ENCODE measurements at regions not wholly inside any gene's neighbourhood (a gene's known extent, or its start where the extent isn't known, plus 50 kb on each side); places are given as distances from the start of the nearest gene placed in this dataset.

- no peak for DNase-seq (ENCODE audit: low spot score)
- intact Hi-C loops (cut with DNase I) = no loop called here
Measured at GRCh38 chr17:34527908-34528470, 51.4 kb upstream of the TMEM132E start.

DNA sequence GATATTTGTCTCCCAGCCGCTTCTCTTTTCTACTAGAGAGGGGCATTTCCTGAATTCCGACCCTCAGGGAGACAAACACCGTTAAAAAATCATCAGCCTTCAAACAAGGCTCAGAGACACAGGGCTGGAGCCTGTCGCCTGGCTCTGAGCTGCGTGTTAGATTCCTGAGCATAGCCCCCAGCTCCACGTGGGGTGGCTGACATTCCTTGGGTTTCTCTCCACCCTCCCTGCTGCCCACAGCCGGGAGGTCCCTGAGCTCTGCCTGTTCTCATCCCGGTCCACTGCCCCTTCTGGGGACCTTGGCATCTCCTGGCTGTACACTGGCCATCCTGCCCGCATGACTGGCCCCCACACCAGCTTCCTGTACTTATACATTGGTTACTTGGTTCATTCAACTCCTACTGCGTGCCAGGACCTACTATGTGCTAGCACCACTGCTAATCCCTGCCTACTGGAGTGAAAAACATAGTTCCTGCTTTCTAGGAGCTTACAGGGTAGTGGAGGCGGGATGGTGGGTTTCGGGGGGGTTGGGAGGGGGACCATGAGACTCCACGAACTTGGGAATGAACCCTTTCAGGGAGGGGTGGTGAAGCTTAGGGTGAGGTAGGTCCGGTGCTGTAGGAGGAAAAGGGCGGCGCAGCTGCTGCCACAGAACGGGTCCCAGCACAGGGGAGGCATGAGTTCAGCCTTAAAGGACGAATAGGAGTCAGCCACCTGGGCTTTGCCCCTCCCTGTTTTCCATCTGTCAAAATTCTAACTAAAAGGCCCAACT lies 52.1 kb upstream of the TMEM132E start:
- intact Hi-C loops (cut with DNase I) = no loop called here
- DNase-seq (ENCODE audit: low spot score) = no peak

- no peak for DNase-seq (ENCODE audit: low spot score)
- intact Hi-C loops (cut with DNase I) = no loop called here
Measured at GRCh38 chr17:34525651-34526050, 53.7 kb upstream of the TMEM132E start.

DNA sequence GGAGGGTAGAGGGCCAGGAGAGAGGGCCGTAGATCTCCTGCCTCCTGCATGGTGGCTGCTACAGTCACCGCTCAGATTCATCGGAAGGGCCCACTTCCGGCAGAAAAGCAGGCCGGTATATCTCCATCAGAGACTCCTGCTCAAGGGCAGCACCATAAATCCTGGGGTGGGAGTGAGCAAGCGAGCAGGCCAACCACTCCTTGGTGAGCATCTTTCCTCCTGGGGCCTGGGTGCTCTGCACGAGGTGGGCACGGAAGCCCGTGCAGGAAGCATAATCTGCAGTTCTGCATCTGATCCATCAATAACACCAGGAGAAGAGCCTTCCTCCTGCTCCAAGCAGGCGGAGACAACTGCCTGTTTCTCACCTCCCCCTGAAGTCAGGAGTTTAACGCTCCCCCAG lies 57.4 kb upstream of the TMEM132E start:
- intact Hi-C loops (cut with DNase I) = no loop called here
- no peak for DNase-seq (ENCODE audit: low spot score)

GRCh38 chr17:34519282-34519681 lies 60.1 kb upstream of the TMEM132E start:
- intact Hi-C loops (cut with DNase I) = loop anchor here (5.0 kb wide), 1 partner anchor 92 kb away; no protein-coding TSS in a partner anchor
- DNase-seq (ENCODE audit: low spot score) = no peak

DNA sequence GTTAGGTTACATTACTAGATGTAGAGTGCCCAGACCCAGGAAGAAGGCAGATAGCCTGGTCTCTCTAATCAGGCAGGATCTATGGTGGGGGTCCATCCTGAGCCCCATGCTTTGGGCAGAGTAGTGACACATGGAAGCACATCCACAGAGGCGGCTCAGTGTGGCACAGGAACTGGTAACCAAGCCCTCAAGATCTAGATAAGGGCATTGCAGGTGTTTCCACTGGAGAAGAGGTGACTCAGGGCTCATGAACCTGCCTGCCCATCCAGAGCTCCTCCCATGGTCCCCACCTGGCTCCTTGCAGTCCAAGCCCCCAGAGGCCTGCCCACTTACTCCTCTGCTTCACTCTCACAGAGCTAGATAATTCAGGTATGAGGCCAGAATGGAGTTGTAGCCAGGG lies 62.0 kb upstream of the TMEM132E start:
- DNase-seq (ENCODE audit: low spot score) = no peak
- intact Hi-C loops (cut with DNase I) = loop anchor here (5.0 kb wide), 1 partner anchor 90 kb away; no protein-coding TSS in a partner anchor

- intact Hi-C loops (cut with DNase I) = no loop called here
- no peak for DNase-seq (ENCODE audit: low spot score)
Measured at GRCh38 chr17:34511931-34512330, 67.5 kb upstream of the TMEM132E start.

DNA sequence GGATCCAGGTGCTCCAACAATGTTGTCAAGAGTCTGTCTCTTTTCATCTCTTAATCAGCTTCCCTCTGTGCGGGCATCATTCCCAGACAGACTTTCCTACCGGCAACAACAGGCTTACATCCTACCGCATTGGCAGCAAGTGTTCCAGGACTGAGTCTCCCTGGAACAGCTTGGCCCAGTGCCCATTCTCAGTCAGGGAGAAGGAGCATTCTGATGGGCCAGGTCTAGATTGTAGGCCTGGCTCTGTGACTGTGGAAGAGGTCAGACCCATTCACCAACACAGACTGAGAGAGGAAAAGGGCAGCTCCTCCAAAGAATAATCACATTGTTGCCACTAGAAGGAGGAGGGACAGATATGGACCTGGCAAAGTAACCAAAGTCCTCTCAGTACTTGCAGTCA lies 68.1 kb upstream of the TMEM132E start:
- intact Hi-C loops (cut with DNase I) = no loop called here
- DNase-seq (ENCODE audit: low spot score) = no peak

DNA sequence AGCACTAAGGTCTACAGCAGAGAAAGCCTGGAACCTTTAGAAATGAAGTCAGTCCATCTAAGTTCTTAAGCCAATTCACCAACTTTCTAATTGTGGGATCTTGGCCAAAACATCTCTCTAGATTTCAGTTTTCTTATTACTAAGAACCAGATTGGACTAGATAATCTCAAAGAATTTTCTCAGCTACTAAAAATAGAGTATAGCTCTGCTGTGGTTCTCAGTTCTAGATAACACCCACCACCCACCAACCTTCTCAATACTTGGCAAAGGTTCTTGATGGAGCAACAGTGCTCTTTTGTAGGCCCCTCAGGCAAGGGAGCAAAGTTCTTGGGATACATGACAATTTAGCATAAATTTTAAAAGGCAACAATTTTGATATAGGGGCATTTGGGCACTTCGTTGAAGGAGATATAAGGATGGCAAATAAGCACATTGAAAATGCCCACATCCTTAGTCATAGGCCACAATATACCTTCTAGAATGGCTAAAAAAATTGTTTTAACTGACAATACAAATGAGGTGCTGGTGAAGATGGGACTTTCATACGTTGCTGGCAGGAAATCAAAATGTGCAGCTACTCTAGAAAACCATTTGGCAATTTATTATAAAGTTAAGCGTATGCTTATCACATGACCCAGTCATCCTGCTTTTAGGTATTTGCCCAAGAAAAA lies 74.4 kb upstream of the TMEM132E start:
- no peak for DNase-seq (ENCODE audit: low spot score)
- intact Hi-C loops (cut with DNase I) = no loop called here

DNA sequence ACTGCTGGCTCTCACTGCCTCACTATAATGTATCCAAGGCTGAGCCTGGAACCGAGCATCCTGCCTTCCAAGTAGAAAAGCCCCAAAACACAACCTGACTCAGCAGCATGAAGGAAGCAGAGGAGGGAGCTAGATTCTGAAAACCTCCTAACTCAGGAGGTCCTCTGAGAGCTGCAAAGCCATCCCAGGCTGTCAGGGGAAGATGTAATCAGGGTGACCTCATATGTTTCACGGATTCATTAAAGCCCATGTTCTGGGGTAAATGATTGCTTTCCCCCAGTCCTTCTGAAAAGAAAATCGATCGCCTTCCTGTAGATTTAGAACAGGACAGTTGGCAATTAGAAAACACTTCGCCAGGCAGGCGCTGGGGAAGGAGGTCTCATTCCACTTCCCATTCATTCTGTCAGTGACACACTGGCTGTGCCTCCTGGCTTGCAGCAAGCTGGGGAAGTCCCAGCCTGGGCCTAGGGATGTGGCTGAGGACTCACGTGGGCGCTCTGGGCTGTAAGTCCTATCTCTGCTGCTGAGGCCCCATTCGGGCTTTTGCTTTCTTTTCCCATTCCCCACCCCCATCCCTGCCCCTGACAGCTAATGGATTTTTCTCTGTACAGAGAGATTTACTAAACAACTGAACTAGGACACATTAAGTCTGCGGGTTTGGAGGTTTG lies 75.7 kb upstream of the TMEM132E start:
- intact Hi-C loops (cut with DNase I) = no loop called here
- DNase-seq (ENCODE audit: low spot score) = peak; percentile 83

GRCh38 chr17:34502426-34502825 lies 77.0 kb upstream of the TMEM132E start:
- peak; percentile 44 for DNase-seq (ENCODE audit: low spot score)
- intact Hi-C loops (cut with DNase I) = no loop called here

- DNase-seq (ENCODE audit: low spot score) = peak; percentile 7
Measured at GRCh38 chr17:34499576-34499975, 79.8 kb upstream of the TMEM132E start.

DNA sequence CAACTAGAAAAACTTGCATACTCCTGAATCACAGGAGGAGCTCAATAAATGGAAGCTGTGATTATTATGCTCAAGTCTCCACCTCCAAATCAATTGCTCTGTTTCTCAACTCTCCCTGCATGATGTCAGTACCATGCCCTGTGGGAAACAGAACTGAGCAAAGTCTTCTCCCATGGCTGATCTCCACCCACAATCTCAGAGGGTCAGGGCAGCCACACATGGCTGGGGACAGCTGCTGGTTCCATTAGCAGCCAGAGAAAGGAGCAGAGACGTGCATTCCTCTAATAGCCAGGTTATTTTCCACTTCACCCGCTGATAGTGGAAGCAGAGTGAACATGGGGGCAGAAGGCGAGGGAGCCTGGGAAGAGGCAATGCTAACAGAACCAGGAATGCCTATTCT lies 85.5 kb upstream of the TMEM132E start:
- intact Hi-C loops (cut with DNase I) = no loop called here
- DNase-seq (ENCODE audit: low spot score) = no peak

More at GRCh38 chr17:34499576-34499975, 79.8 kb upstream of the TMEM132E start:
- intact Hi-C loops (cut with DNase I) = no loop called here

DNA sequence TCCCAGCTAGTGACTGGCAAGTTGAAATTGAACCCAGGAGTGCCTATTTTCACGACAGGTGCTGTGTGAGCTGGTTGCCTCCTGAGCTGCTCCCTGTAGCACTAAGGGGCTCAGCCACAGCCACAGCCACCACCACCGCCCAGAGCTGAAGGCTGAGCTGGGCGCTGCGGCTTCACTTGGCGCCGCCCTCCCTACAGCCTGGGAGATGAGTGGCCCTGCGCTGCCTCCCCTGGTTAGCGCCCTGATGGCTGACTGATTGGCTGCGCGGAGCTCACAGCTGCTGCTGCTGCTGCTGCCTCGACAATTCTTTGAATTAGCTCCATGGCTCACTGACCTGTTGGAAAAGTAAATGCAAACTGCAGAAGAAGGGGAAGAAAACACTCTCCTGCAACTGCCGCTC lies 91.8 kb upstream of the TMEM132E start:
- no peak for DNase-seq (ENCODE audit: low spot score)
- intact Hi-C loops (cut with DNase I) = no loop called here

DNA sequence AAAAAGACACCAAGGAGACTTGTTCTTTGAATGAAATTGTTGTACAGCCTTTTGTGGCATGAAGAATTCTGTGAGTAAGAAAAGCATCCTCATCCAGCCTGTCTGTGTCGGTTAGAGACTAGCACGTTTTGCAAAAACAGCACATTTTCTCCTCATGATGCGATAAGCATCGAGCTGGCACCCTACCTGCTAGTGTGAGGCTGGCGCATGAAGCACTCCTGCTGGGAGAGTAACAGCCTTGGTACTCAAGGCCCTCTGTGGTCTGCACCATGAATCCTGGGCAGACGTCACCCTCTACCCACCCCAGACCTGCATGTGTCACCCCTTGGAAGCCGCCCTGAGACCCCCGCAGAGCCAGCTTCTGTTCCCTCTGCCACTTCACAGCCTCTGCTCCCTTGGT lies 92.6 kb upstream of the TMEM132E start:
- no peak for DNase-seq (ENCODE audit: low spot score)
- intact Hi-C loops (cut with DNase I) = no loop called here

DNA sequence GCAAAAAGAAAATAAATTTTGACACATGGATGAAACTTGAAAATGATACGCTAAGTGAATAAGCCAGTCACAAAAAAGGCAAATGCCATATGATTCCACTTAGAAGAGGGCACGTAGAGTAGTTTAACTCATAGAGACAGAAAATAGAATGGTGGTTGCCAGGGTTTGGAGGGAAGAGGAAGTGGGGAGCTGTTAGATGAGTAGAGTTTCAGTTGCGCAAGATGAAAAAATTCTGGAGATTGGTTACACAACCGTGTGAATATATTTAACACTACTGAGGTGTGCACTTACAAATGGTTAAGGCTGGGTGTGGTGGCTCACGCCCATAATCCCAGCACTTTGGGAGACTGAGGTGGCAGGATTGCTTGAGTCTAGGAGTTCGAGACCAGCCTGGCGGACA lies 93.4 kb upstream of the TMEM132E start:
- intact Hi-C loops (cut with DNase I) = no loop called here
- DNase-seq (ENCODE audit: low spot score) = no peak

DNA sequence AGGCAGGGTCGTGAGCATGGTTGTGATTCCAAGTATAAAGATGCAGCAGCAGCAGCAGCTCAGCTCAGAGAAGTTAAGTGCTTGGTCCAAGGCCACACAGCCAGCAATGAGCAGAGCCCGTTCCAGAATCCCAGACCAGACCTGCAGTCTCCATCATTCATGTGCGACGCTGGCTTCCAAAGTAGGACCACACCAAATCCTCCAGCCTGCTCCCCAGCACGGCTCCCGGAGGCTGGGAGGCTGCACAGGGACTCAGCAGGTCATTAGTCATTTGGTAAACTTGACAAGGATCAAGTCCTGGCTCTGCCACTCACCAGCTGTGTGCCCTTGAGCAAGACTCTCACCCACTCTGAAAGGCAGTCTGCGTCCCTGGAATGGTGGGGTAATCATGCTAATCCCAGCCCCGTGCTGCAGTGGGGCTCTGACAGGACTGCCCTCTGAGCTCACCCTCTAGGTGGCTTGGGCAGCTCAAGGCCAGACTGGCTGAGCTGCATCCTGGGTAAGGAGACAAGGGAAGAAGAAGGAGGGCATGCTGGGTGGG lies 95.1 kb upstream of the TMEM132E start:
- intact Hi-C loops (cut with DNase I) = no loop called here
- no peak for DNase-seq (ENCODE audit: low spot score)

DNA sequence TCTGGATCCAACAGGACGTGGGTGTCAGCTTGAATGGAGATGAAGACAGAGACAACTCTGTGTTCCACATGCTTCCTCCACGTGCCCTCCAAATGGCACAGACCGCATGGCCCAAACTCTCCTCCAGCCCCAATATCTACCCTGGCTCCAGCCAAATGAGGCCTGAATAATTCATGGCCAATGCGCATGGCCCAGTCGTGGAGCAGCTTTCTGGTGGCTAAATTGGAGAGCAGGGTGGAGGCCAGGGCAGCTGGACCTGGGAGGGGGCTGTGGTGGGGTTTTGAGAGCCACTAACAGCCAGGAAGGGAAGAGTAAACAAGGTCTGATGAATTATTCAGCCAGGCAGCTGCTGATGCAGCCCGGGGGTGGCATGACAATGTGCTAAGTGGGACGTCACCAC lies 96.7 kb upstream of the TMEM132E start:
- intact Hi-C loops (cut with DNase I) = no loop called here
- no peak for DNase-seq (ENCODE audit: low spot score)

DNA sequence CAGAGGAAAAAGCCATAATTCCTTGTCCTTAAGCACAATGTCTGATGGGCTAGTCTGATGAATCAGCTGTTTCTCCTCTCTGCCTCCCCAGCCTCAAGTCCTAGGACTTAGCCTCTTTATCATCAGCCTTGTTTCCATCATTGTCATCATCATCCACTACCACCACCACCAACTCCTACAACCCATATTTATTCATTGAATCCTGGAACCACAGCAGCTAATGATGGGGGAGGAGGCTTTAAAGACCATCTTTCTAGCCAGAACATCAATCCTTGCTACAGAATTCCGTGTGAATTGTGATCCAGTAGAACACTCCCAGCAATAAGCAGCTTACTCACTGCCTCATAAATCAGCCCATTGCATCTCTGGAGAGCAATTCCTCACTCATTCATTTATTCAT lies 97.6 kb upstream of the TMEM132E start:
- intact Hi-C loops (cut with DNase I) = no loop called here
- no peak for DNase-seq (ENCODE audit: low spot score)

- intact Hi-C loops (cut with DNase I) = no loop called here
Measured at GRCh38 chr17:34479371-34479770, 100.0 kb upstream of the TMEM132E start.

More at GRCh38 chr17:34479371-34479770, 100.0 kb upstream of the TMEM132E start:
- DNase-seq (ENCODE audit: low spot score) = no peak

Measured in cardiac septum (tissue), 1 donor.